Liver (tissue), 7 donors: ENCODE measurements at regions not wholly inside any gene's neighbourhood (a gene's known extent, or its start where the extent isn't known, plus 50 kb on each side); places are given as distances from the start of the nearest gene placed in this dataset.

Source experiments
- DNase-seq: peaks from one replicate; pipeline ENCODE4 v3.0.0-alpha.2; 2017; ENCODE audit warnings: low spot score
- H3K27ac ChIP-seq, 2 donors: one replicate each; pipeline ENCODE4 v1.7.0; 2013; ENCODE audit warnings: inconsistent platforms in 2 of 2, low read length in 2 of 2, control low read depth in 1 of 2, low read depth in 1 of 2, mild to moderate bottlenecking in 1 of 2
- H3K27me3 ChIP-seq, 4 donors: one replicate each; pipeline versions ENCODE4 v1.6.1 to v1.7.0; 2013; ENCODE audit warnings: low read length in 3 of 4, inconsistent platforms in 1 of 4, mild to moderate bottlenecking in 1 of 4, moderate library complexity in 1 of 4; ENCODE audit not compliant: control insufficient read depth in 4 of 4, insufficient read depth in 4 of 4
- H3K36me3 ChIP-seq, 4 donors: one replicate each; pipeline versions ENCODE4 v1.6.1 to v1.7.0; 2013; ENCODE audit warnings: low read length in 3 of 4, mild to moderate bottlenecking in 3 of 4, low read depth in 1 of 4, moderate library complexity in 1 of 4; ENCODE audit not compliant: control insufficient read depth in 4 of 4, insufficient read depth in 3 of 4
- H3K4me1 ChIP-seq, 4 donors: one replicate each; pipeline versions ENCODE4 v1.6.1 to v1.7.0; 2013; ENCODE audit warnings: low read length in 3 of 4, mild to moderate bottlenecking in 3 of 4, moderate library complexity in 1 of 4; ENCODE audit not compliant: control insufficient read depth in 4 of 4, insufficient read depth in 4 of 4
- H3K4me3 ChIP-seq, 3 donors: one replicate each; pipeline versions ENCODE4 v1.6.1 to v1.7.0; 2013; ENCODE audit warnings: low read length in 3 of 3, control low read depth in 1 of 3, low read depth in 1 of 3, mild to moderate bottlenecking in 1 of 3
- H3K9ac ChIP-seq, 2 donors: one replicate each; pipeline ENCODE4 v1.7.0; 2013; ENCODE audit warnings: low read length in 2 of 2, mild to moderate bottlenecking in 2 of 2, moderate library complexity in 2 of 2, control low read depth in 1 of 2, low read depth in 1 of 2
- H3K9me3 ChIP-seq, 4 donors: one replicate each; pipeline versions ENCODE4 v1.6.1 to v1.7.0; 2013; ENCODE audit warnings: low read length in 3 of 4; ENCODE audit not compliant: control insufficient read depth in 4 of 4
- ATF3 ChIP-seq: IDR thresholded peaks from 2 replicates; pipeline ENCODE4 v1.6.1; 2016; ENCODE audit warnings: antibody characterized with exemption
- FOXA1 ChIP-seq: IDR thresholded peaks from 2 replicates; pipeline ENCODE4 v1.6.1; 2016; ENCODE audit warnings: antibody characterized with exemption
- FOXA2 ChIP-seq: IDR thresholded peaks from 2 replicates; pipeline ENCODE4 v1.6.1; 2016; ENCODE audit warnings: antibody characterized with exemption
- GABPA ChIP-seq, 2 donors: IDR thresholded peaks in 1 of 2; conservative IDR thresholded peaks in 1 of 2; 2 replicates each; pipeline ENCODE4 v1.6.1; 2016; ENCODE audit warnings: antibody characterized with exemption in 2 of 2, mild to moderate bottlenecking in 1 of 2, moderate library complexity in 1 of 2
- HNF4A ChIP-seq, 2 donors: conservative IDR thresholded peaks; 2 replicates each; pipeline ENCODE4 v1.6.1; 2016; ENCODE audit warnings: antibody characterized with exemption in 2 of 2, mild to moderate bottlenecking in 2 of 2
- JUND ChIP-seq, 2 donors: IDR thresholded peaks; 2 replicates each; pipeline ENCODE4 v1.6.1; 2016; ENCODE audit warnings: antibody characterized with exemption in 2 of 2
- NR2F2 ChIP-seq: IDR thresholded peaks from 2 replicates; pipeline ENCODE4 v1.6.1; 2016; ENCODE audit warnings: antibody characterized with exemption
- RAD21 ChIP-seq, 2 donors: IDR thresholded peaks; 2 replicates each; pipeline ENCODE4 v1.6.1; 2016; ENCODE audit warnings: antibody characterized with exemption in 2 of 2, mild to moderate bottlenecking in 2 of 2
- REST ChIP-seq: IDR thresholded peaks from 2 replicates; pipeline ENCODE4 v1.6.1; 2016; ENCODE audit warnings: antibody characterized with exemption, mild to moderate bottlenecking
- RXRA ChIP-seq, 2 donors: IDR thresholded peaks; 2 replicates each; pipeline ENCODE4 v1.6.1; 2017 to 2018; ENCODE audit warnings: antibody characterized with exemption in 2 of 2, mild to moderate bottlenecking in 1 of 2
- SP1 ChIP-seq: IDR thresholded peaks from 2 replicates; pipeline ENCODE4 v1.6.1; 2018; ENCODE audit warnings: antibody characterized with exemption, mild to moderate bottlenecking
- TAF1 ChIP-seq: conservative IDR thresholded peaks from 2 replicates; pipeline ENCODE4 v1.6.1; 2016; ENCODE audit warnings: antibody characterized with exemption, mild to moderate bottlenecking
- YY1 ChIP-seq: IDR thresholded peaks from 2 replicates; pipeline ENCODE4 v1.6.1; 2016; ENCODE audit warnings: antibody characterized with exemption, mild to moderate bottlenecking
- WGBS: extraction: QIAGEN DNeasy Blood & Tissue Kit; methylation state at CpG from one replicate; pipeline ENCODE4 v1.1.7; 2013; 5-methylcytosine and 5-hydroxymethylcytosine counted together
- TF ChIP-seq, protein P1 (sequence below): IDR thresholded peaks from 2 replicates; pipeline ENCODE4 v1.6.1; 2016; ENCODE audit warnings: antibody characterized with exemption
- TF ChIP-seq, protein P2 (sequence below): IDR thresholded peaks from 2 replicates; pipeline ENCODE4 v1.6.1; 2016; ENCODE audit warnings: antibody characterized with exemption
- donor health status: healthy.
- donor health status: healthy.
- donor health status: healthy.
- donor health status: healthy.

GRCh38 chr1:118275472-118276115 is 90.6 kb upstream of the SPAG17 start:
- DNase-seq, result no peak
- WGBS, result 77% methylated on average over 8 of the region's 8 CpGs
- TF ChIP-seq, protein P1, sequence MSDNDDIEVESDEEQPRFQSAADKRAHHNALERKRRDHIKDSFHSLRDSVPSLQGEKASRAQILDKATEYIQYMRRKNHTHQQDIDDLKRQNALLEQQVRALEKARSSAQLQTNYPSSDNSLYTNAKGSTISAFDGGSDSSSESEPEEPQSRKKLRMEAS, result no peak
- TF ChIP-seq HNF4A (conservative IDR thresholded peaks at IDR 0.05) (no peak), NR2F2 (no peak), GABPA (IDR thresholded peaks at IDR 0.05 in 1 of 2, conservative IDR thresholded peaks at IDR 0.05 in 1 of 2) (no peak), SP1 (no peak), YY1 (no peak), FOXA1 (no peak), ATF3 (no peak), JUND (IDR thresholded peaks at IDR 0.05) (no peak), RAD21 (IDR thresholded peaks at IDR 0.05) (no peak), REST (no peak), RXRA (IDR thresholded peaks at IDR 0.05) (no peak)
- TF ChIP-seq, protein P2, sequence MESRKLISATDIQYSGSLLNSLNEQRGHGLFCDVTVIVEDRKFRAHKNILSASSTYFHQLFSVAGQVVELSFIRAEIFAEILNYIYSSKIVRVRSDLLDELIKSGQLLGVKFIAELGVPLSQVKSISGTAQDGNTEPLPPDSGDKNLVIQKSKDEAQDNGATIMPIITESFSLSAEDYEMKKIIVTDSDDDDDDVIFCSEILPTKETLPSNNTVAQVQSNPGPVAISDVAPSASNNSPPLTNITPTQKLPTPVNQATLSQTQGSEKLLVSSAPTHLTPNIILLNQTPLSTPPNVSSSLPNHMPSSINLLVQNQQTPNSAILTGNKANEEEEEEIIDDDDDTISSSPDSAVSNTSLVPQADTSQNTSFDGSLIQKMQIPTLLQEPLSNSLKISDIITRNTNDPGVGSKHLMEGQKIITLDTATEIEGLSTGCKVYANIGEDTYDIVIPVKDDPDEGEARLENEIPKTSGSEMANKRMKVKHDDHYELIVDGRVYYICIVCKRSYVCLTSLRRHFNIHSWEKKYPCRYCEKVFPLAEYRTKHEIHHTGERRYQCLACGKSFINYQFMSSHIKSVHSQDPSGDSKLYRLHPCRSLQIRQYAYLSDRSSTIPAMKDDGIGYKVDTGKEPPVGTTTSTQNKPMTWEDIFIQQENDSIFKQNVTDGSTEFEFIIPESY, result no peak

DNA sequence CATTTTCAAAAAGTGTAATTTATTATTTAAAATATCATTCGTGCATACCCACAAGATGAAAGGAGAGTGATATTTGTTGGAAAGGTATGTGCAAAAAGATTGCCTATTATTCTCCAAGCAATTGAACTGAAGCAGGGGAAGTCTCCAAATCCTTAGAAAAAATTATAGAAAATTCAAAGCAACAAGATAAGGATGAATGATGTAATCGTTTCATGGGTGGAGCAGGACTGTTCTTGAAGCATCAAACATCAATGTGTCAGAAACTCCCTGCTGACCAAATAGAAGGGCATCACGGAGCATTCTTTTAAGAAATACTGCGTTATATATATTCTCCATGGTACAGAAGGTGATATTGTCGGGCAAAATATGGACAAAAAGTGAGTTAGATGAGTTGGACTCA is 87.9 kb upstream of the SPAG17 start:
- DNase-seq, result no peak
- TF ChIP-seq REST (no peak), FOXA2 (no peak), TAF1 (no peak), HNF4A (conservative IDR thresholded peaks at IDR 0.05) (no peak), JUND (IDR thresholded peaks at IDR 0.05) (no peak), FOXA1 (no peak), NR2F2 (no peak)
- TF ChIP-seq, protein P1, result no peak
- Histone ChIP-seq H3K9ac (no peak overlapping the region), H3K4me3 (no peak overlapping the region), H3K27me3 (no peaks in the 10 kb centered on the region), H3K36me3 (peaks cover 0 to 2% (median 0%) of the 10 kb centered on the region in 4 donors), H3K4me1 (no peaks in the 10 kb centered on the region), H3K9me3 (peaks cover 0 to 1% (median 0%) of the 10 kb centered on the region in 4 donors), H3K27ac (no peak overlapping the region)
- WGBS, result 76% methylated on average over 5 of the region's 5 CpGs

More at GRCh38 chr1:118275472-118276115, 90.6 kb upstream of the SPAG17 start:
- no peaks in the 10 kb centered on the region for H3K36me3 ChIP-seq
- H3K27ac ChIP-seq, result no peak overlapping the region
- H3K4me3 ChIP-seq, result no peak overlapping the region
- H3K27me3 ChIP-seq, result no peaks in the 10 kb centered on the region
- peaks cover 0 to 1% (median 0%) of the 10 kb centered on the region in 4 donors for H3K9me3 ChIP-seq
- no peaks in the 10 kb centered on the region for H3K4me1 ChIP-seq
- H3K9ac ChIP-seq, result no peak overlapping the region
